ENCODE measurements at regions not wholly inside any gene's neighbourhood (a gene's known extent, or its start where the extent isn't known, plus 50 kb on each side); places are given as distances from the start of the nearest gene placed in this dataset.

GRCh38 chr7:17595546-17595945 lies 297.1 kb downstream of the AHR start:
- Histone ChIP-seq H2AFZ (ENCODE audit: low read depth, low read length, poor library complexity, severe bottlenecking) (no peak overlapping the region), H3K4me3 (replicated peaks in 1 of 2; ENCODE audit: low read depth in 1 of 2, low read length in 2 of 2) (no peak overlapping the region), H3K36me3 (ENCODE audit: control insufficient read depth in 1 of 2, insufficient read depth in 2 of 2, low read length in 2 of 2) (no peaks in the 10 kb centered on the region), H3K4me1 (ENCODE audit: control insufficient read depth in 1 of 2, insufficient read depth in 2 of 2, low read length in 2 of 2) (0 out of 4 replicates have a peak, but pooled peaks cover 0 to 3% of the 10 kb centered on the region in 2 experiments), H3K9me2 (ENCODE audit: insufficient read depth) (no peaks in the 10 kb centered on the region), H3K9ac (ENCODE audit: low read length) (no peak overlapping the region), H3K79me2 (ENCODE audit: insufficient read depth, low read length) (no peaks in the 10 kb centered on the region), H3K27me3 (ENCODE audit: insufficient read depth, low read length) (no peaks in the 10 kb centered on the region), H3K4me2 (ENCODE audit: low read length) (no peak overlapping the region), H3K9me3 (ENCODE audit: control insufficient read depth in 1 of 2, insufficient read depth in 1 of 2, low read depth in 1 of 2, low read length in 2 of 2) (no peaks in the 10 kb centered on the region), H3K27ac (ENCODE audit: low read depth, low read length) (no peak overlapping the region), H4K20me1 (ENCODE audit: insufficient read depth) (no peaks in the 10 kb centered on the region)
- DNase-seq (ENCODE audit: low read depth, low spot score) (no peak), ATAC-seq (no peak)
- ChIA-PET RAD21 (ENCODE audit: low non-redundant PET in 1 of 2, low total read pairs in 2 of 2, uncharacterized antibody in 2 of 2, unreplicated experiment in 2 of 2) (no interaction called here), POLR2A (no interaction called here), CTCF (no interaction called here)
- intact Hi-C loops (cut with micrococcal nuclease) = no loop called here
- TF ChIP-seq CTCF (IDR thresholded peaks at IDR 0.05 in 2 of 3, conservative IDR thresholded peaks at IDR 0.05 in 1 of 3; ENCODE audit: borderline replicate concordance in 1 of 3, insufficient read depth in 1 of 3, low read depth in 2 of 3, low read length in 2 of 3) = no peak
- no TSS peak for BruUV-seq (replicated peaks)

- BruUV-seq (replicated peaks) = no TSS peak
- TF ChIP-seq FOSL1 (IDR thresholded peaks at IDR 0.05; ENCODE audit: low read depth) (no peak), ATF3 (IDR thresholded peaks at IDR 0.05) (no peak), EZH2 (IDR thresholded peaks at IDR 0.05) (no peak), POLR2A (IDR thresholded peaks at IDR 0.05; ENCODE audit: borderline replicate concordance, extremely low read depth, insufficient read depth, insufficient read length) (no peak), ZFX (IDR thresholded peaks at IDR 0.05) (no peak), ELF1 (IDR thresholded peaks at IDR 0.05; ENCODE audit: borderline replicate concordance, low read depth) (no peak), REST (IDR thresholded peaks at IDR 0.05; ENCODE audit: low read depth) (no peak), CEBPB (IDR thresholded peaks at IDR 0.05; ENCODE audit: low read depth) (no peak), CBX3 (IDR thresholded peaks at IDR 0.05; ENCODE audit: low read depth) (no peak), SP1 (IDR thresholded peaks at IDR 0.05; ENCODE audit: low read depth) (no peak), POLR2AphosphoS5 (IDR thresholded peaks at IDR 0.05; ENCODE audit: low read depth, low read length) (no peak), YY1 (IDR thresholded peaks at IDR 0.05; ENCODE audit: extremely low read depth, insufficient replicate concordance, low read depth, low read length) (no peak), EZH2phosphoT487 (IDR thresholded peaks at IDR 0.05; ENCODE audit: borderline replicate concordance) (no peak)
Measured at GRCh38 chr7:17598305-17598704, 299.9 kb downstream of the AHR start.

More at GRCh38 chr7:17598305-17598704, 299.9 kb downstream of the AHR start:
- Histone ChIP-seq H3K27me3 (ENCODE audit: insufficient read depth, low read length) (no peaks in the 10 kb centered on the region), H3K4me2 (ENCODE audit: low read length) (no peak overlapping the region), H3K4me1 (ENCODE audit: control insufficient read depth in 1 of 2, insufficient read depth in 2 of 2, low read length in 2 of 2) (0 out of 4 replicates have a peak, but pooled peaks cover 0 to 3% of the 10 kb centered on the region in 2 experiments), H3K9me2 (ENCODE audit: insufficient read depth) (no peaks in the 10 kb centered on the region), H4K20me1 (ENCODE audit: insufficient read depth) (no peaks in the 10 kb centered on the region), H3K9ac (ENCODE audit: low read length) (no peak overlapping the region), H3K79me2 (ENCODE audit: insufficient read depth, low read length) (no peaks in the 10 kb centered on the region), H2AFZ (ENCODE audit: low read depth, low read length, poor library complexity, severe bottlenecking) (no peak overlapping the region), H3K27ac (ENCODE audit: low read depth, low read length) (no peak overlapping the region), H3K36me3 (ENCODE audit: control insufficient read depth in 1 of 2, insufficient read depth in 2 of 2, low read length in 2 of 2) (no peaks in the 10 kb centered on the region), H3K9me3 (ENCODE audit: control insufficient read depth in 1 of 2, insufficient read depth in 1 of 2, low read depth in 1 of 2, low read length in 2 of 2) (no peaks in the 10 kb centered on the region), H3K4me3 (replicated peaks in 1 of 2; ENCODE audit: low read depth in 1 of 2, low read length in 2 of 2) (no peak overlapping the region)
- no peak for DNase-seq (ENCODE audit: low read depth, low spot score)
- CTCF ChIA-PET = no interaction called here
- intact Hi-C loops (cut with micrococcal nuclease) = no loop called here
- ATAC-seq = no peak
- POLR2A ChIA-PET = no interaction called here
- RAD21 ChIA-PET (ENCODE audit: low non-redundant PET in 1 of 2, low total read pairs in 2 of 2, uncharacterized antibody in 2 of 2, unreplicated experiment in 2 of 2) = no interaction called here
